ENCODE measurements at regions not wholly inside any gene's neighbourhood (a gene's known extent, or its start where the extent isn't known, plus 50 kb on each side); places are given as distances from the start of the nearest gene placed in this dataset.
A peak's percentile ranks its signal among the peaks of the same experiment; 100 is the strongest.

DNA sequence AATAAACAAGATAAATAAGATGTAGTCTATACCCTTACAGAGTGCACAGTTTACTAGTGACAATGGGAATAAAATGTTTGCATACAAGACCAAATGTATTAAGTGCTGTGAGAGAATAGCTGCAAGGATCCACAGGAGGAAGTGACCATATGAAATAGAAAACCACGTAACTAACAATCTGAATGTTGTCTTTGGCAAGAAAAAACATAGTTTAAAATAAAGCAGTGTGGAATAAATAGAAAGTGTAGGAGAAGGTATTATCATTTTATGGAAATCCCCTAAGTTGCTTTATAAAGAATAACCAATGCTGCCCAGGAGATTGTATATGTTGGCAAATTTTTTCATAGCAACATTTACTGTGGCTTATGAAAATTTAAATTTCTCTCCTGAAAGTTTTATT is 116.1 kb downstream of the PCDH7 start:
- TF ChIP-seq, protein P1, sequence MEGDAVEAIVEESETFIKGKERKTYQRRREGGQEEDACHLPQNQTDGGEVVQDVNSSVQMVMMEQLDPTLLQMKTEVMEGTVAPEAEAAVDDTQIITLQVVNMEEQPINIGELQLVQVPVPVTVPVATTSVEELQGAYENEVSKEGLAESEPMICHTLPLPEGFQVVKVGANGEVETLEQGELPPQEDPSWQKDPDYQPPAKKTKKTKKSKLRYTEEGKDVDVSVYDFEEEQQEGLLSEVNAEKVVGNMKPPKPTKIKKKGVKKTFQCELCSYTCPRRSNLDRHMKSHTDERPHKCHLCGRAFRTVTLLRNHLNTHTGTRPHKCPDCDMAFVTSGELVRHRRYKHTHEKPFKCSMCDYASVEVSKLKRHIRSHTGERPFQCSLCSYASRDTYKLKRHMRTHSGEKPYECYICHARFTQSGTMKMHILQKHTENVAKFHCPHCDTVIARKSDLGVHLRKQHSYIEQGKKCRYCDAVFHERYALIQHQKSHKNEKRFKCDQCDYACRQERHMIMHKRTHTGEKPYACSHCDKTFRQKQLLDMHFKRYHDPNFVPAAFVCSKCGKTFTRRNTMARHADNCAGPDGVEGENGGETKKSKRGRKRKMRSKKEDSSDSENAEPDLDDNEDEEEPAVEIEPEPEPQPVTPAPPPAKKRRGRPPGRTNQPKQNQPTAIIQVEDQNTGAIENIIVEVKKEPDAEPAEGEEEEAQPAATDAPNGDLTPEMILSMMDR (conservative IDR thresholded peaks at IDR 0.05; ENCODE audit: low read depth, low read length) = no peak
- DNase-seq (ENCODE audit: low read depth) = no peak
- H3K4me3 ChIP-seq (ENCODE audit: low read length) = no peak overlapping the region

DNA sequence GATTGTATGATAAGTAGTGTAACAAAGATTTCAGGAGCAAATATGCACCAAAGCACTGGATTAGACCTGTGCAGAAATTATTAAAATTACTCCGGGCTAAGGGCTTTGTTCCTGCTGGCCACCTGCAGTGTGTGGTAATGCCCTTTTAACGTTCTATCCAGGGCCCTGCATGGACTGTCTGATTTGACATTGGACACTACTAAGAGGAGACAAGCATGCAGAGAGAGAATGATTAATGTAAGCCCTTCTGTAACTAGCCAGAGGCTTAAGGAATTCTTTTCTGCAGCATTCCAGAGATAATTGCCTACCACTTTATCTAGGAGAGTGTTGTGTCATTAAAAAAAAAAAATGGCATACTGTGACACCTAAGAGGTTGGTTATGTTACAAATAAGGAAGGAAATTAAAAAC is 117.0 kb downstream of the PCDH7 start:
- TF ChIP-seq, protein P1 (conservative IDR thresholded peaks at IDR 0.05; ENCODE audit: low read depth, low read length) = no peak
- DNase-seq (ENCODE audit: low read depth) = peak; percentile 76
- no peak overlapping the region for H3K4me3 ChIP-seq (ENCODE audit: low read length)

DNA sequence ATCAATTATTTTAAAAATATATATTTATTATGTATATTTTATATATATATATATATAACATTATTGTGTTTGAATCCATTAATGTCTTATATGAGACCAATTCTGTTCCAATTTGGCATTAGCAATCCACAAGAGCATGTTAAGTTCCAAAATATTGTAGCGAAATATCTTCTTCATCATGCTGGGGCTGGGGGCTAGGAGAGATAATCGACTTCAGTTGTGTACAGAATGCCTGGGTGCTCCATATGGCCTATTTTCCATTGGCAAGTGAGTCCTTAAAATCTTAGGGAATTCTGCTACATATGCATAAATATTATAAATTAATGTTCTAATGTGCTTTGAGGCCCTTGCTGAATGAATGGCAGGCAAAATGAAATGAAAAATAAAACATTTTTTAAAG is 117.7 kb downstream of the PCDH7 start:
- DNase-seq (ENCODE audit: low read depth) = no peak
- TF ChIP-seq, protein P1 (conservative IDR thresholded peaks at IDR 0.05; ENCODE audit: low read depth, low read length) = no peak
- H3K4me3 ChIP-seq (ENCODE audit: low read length) = no peak overlapping the region

DNA sequence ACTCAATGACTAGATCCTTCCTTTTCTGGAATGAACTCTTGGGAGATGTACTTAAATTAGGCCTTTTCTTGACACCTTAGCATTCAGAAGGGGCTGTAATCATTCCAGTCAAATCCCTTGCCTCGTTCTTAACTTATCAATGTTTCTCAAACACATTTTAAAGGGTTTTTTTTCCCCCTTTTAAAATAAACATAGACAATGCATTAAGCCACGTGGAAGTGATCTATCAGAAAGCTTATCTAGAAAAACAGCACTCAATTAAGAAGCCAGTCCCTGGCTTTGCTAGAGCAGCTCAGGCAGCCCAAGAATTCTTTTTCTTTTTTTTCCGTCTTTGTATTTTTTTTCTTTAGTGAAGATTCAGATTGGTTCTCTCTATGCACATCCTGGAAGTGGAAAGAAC is 118.2 kb downstream of the PCDH7 start:
- TF ChIP-seq, protein P1 (conservative IDR thresholded peaks at IDR 0.05; ENCODE audit: low read depth, low read length) = no peak
- no peak overlapping the region for H3K4me3 ChIP-seq (ENCODE audit: low read length)

DNA sequence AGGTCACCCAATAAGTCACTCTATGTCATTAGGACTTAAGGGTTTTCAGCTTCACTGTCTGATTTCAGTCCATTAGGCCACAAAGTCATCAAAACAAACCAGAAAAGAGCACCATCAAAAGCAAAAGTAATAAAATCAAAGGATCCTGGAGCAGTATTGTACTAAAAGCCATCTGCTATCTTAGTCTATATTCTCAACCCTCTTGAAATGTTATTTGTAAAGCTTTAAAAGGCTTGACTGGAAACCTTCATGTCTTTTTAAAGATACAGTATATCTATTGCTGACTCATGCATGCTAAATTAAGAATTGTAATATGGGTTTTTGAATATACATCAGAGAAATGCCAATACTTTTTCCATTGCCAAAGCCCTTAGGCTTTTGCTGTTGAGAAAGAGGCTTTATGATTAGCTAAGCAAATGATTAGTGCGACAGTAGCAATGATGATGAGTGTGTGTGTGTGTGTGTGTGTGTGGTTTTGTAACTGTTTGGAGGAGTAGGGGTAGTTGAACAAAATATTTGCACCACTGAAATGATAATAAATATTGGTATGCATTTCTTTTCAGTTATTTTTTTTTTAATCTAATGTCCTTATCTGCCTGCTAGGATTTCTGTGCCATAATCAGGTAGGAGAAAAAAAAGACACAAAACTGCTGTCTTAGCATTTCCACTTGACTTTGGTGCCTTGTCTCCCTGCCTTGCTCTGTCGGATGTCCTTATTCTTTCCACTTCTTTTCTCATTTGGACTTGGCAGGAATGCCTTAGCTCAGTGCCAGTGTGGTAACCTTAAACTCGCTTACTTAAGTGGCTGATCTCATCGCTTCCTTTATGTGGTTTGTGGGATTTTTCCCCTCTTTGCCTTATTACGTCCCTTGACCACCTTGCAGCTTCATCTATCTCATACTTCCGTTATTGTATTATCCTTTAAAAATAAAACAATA is 119.7 kb downstream of the PCDH7 start:
- DNase-seq (ENCODE audit: low read depth) = peak; percentile 48
- TF ChIP-seq, protein P1 (conservative IDR thresholded peaks at IDR 0.05; ENCODE audit: low read depth, low read length) = no peak
- no peak overlapping the region for H3K4me3 ChIP-seq (ENCODE audit: low read length)

More for the DNA sequence above, 118.2 kb downstream of the PCDH7 start:
- no peak for DNase-seq (ENCODE audit: low read depth)

DNA sequence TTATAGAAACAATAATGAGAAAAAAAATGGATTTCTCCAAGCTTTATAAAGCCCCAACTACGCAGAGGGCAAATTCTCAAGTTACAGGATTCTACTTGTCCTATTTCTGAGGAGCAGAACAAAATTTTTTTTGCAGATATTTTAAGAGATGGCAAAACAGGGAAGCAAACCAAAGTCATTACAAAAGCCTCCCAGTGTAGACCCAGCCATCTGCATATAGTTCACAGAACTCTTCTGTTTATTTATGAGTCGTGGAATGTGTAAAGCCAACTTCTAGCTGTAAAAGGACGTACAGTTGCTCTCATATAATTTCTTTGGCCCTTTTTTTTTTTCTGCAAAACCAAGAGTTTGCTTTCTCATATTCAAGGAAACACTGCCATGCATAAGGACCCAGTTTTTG is 120.4 kb downstream of the PCDH7 start:
- DNase-seq (ENCODE audit: low read depth) = no peak
- H3K4me3 ChIP-seq (ENCODE audit: low read length) = no peak overlapping the region
- TF ChIP-seq, protein P1 (conservative IDR thresholded peaks at IDR 0.05; ENCODE audit: low read depth, low read length) = no peak

DNA sequence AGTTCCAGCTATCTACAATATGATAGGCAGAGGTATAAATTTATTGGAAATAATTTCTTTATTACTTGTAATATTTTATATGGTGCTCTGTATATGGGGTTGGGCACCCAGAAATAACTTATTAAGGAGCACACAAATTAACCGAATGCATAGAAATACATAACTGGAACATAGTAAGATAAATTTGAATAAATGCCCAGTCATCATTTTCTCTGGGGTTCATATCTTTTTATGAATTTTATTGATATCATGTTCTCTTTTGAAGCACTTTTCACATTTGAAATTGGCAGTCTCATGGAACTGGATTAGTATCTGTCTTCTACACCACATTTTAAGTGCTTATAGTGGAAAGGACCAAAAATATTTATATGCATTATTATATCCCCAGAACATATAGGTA is 122.0 kb downstream of the PCDH7 start:
- TF ChIP-seq, protein P1 (conservative IDR thresholded peaks at IDR 0.05; ENCODE audit: low read depth, low read length) = no peak
- no peak overlapping the region for H3K4me3 ChIP-seq (ENCODE audit: low read length)
- no peak for DNase-seq (ENCODE audit: low read depth)

Measured in retinal pigment epithelial cell (primary cell).